ENCODE measurements at regions not wholly inside any gene's neighbourhood (a gene's known extent, or its start where the extent isn't known, plus 50 kb on each side); places are given as distances from the start of the nearest gene placed in this dataset.

- Histone ChIP-seq H4K5ac (ENCODE audit: low read depth, low read length) (no peak overlapping the region), H2AFZ (replicated peaks; ENCODE audit: low read length, poor library complexity) (no peak overlapping the region), H3K56ac (ENCODE audit: extremely low read depth, insufficient read depth, low read length) (no peak overlapping the region), H3K4me3 (ENCODE audit: insufficient read depth, low read depth, low read length) (no peak overlapping the region), H4K91ac (ENCODE audit: insufficient read depth, low read depth, low read length) (no peak overlapping the region), H3K9me3 (ENCODE audit: control insufficient read depth, insufficient read depth, low read length) (no peaks in the 10 kb centered on the region), H3K9ac (ENCODE audit: low read depth, low read length) (no peak overlapping the region), H2AK9ac (replicated peaks; ENCODE audit: low read depth, low read length, poor library complexity) (no peak overlapping the region), H3K27me3 (ENCODE audit: control insufficient read depth, insufficient read depth, low read length) (no peaks in the 10 kb centered on the region), H3K79me1 (ENCODE audit: low read depth in 1 of 2, low read length in 2 of 2) (no peaks in the 10 kb centered on the region), H3K14ac (replicated peaks; ENCODE audit: low read depth, low read length) (no peak overlapping the region), H4K8ac (ENCODE audit: low read depth in 2 of 2, low read length in 2 of 2) (no peak overlapping the region), H2BK120ac (ENCODE audit: low read depth, low read length) (no peak overlapping the region), H4K20me1 (ENCODE audit: insufficient read depth, low read length) (no peaks in the 10 kb centered on the region), H3K23ac (ENCODE audit: low read depth, low read length) (no peak overlapping the region), H2BK5ac (ENCODE audit: low read depth, low read length, poor library complexity, severe bottlenecking) (no peak overlapping the region), H3K18ac (ENCODE audit: low read depth, low read length) (no peak overlapping the region), H3K36me3 (ENCODE audit: control insufficient read depth, insufficient read depth, low read length) (no peaks in the 10 kb centered on the region), H3K4ac (ENCODE audit: low read depth, low read length) (no peak overlapping the region), H3K9me1 (ENCODE audit: insufficient read depth, low read length) (no peaks in the 10 kb centered on the region), H3K27ac (ENCODE audit: insufficient read depth, low read length) (no peak overlapping the region), H2BK15ac (ENCODE audit: low read depth, low read length) (no peak overlapping the region), H2AK5ac (ENCODE audit: low read depth, low read length) (no peak overlapping the region), H2BK20ac (ENCODE audit: low read depth, low read length) (no peak overlapping the region), H3K4me2 (ENCODE audit: low read depth, low read length) (no peak overlapping the region), H3K4me1 (ENCODE audit: control insufficient read depth, insufficient read depth, low read length) (peaks cover 2% of the 10 kb centered on the region; the same call in 1 of the 2 replicates)
- BruUV-seq (replicated peaks) = no TSS peak
- ChIA-PET POLR2A (ENCODE audit: unreplicated experiment) (no interaction called here), CTCF (no interaction called here)
- dilution Hi-C loops (cut with HindIII; ENCODE audit: low sequenced_read_pairs, unreplicated experiment) = no loop called here
- no peak for TF ChIP-seq MAZ (IDR thresholded peaks at IDR 0.05; ENCODE audit: borderline replicate concordance, low read depth, low read length)
- TF ChIP-seq RCOR1 (IDR thresholded peaks at IDR 0.05; ENCODE audit: insufficient replicate concordance, low read length) = no peak
- no peak for TF ChIP-seq ELK1 (IDR thresholded peaks at IDR 0.05; ENCODE audit: borderline replicate concordance, low read depth, low read length)
- no peak for TF ChIP-seq CTCF (conservative IDR thresholded peaks at IDR 0.05; ENCODE audit: low read depth, low read length)
- peak; percentile 53; the same call in 1 of the 2 replicates for TF ChIP-seq USF2 (IDR thresholded peaks at IDR 0.05; ENCODE audit: low read depth, low read length)
- no peak for TF ChIP-seq POLR2A (IDR thresholded peaks at IDR 0.05; ENCODE audit: low read depth, low read length)
- peak; percentile 44; the same call in 1 of the 2 replicates for TF ChIP-seq FOS (IDR thresholded peaks at IDR 0.05; ENCODE audit: low read depth, low read length)
- TF ChIP-seq CEBPB (IDR thresholded peaks at IDR 0.05; ENCODE audit: low read depth, low read length) = no peak
- ATAC-seq (ENCODE audit: low read depth) (peak; percentile 51), DNase-seq (peak; percentile 82)
- intact Hi-C loops (cut with micrococcal nuclease) = loop anchor here (5.0 kb wide), 1 partner anchor 60 kb away; no protein-coding TSS in a partner anchor
- in situ Hi-C loops (cut with MboI; ENCODE audit: low sequenced_read_pairs) = no loop called here
Observed at GRCh38 chr2:188042412-188042811, 249.3 kb upstream of the GULP1 start.
